ENCODE measurements at regions not wholly inside any gene's neighbourhood (a gene's known extent, or its start where the extent isn't known, plus 50 kb on each side); places are given as distances from the start of the nearest gene placed in this dataset.
A peak's percentile ranks its signal among the peaks of the same experiment; 100 is the strongest.
"Not testable (repeated sequence)": the region's sequence is repeated elsewhere in the genome, so short reads cannot be mapped to it uniquely, and the experiment has no call there.

- H3K9me3 Mint-ChIP-seq, result no peaks in the 10 kb centered on the region
- peak overlapping the region; percentile 62 for H3K4me3 Mint-ChIP-seq
- ATAC-seq (peak in 1 of 2 donors; percentile 39), DNase-seq (ENCODE audit: low spot score) (no peak)
- H3K4me1 Mint-ChIP-seq (ENCODE audit: low read depth in 2 of 2), result peaks cover 0 to 16% of the 10 kb centered on the region in 2 donors
- H3K36me3 Mint-ChIP-seq, result no peaks in the 10 kb centered on the region
- no peak overlapping the region for H3K27ac Mint-ChIP-seq
- H3K27me3 Mint-ChIP-seq, result peaks cover 16 to 20% of the 10 kb centered on the region in 2 donors
Observed at GRCh38 chr13:27353708-27354107, 70.7 kb upstream of the GTF3A start.

GRCh38 chr13:27354379-27354778 is 70.0 kb upstream of the GTF3A start:
- DNase-seq (ENCODE audit: low spot score), result no peak
- Mint-ChIP-seq H3K27me3 (peaks cover 16 to 24% of the 10 kb centered on the region in 2 donors), H3K9me3 (no peaks in the 10 kb centered on the region), H3K4me3 (no peak overlapping the region), H3K27ac (no peak overlapping the region), H3K36me3 (no peaks in the 10 kb centered on the region), H3K4me1 (ENCODE audit: low read depth in 2 of 2) (peaks cover 0 to 16% of the 10 kb centered on the region in 2 donors)
- ATAC-seq, result no peak

- DNase-seq (ENCODE audit: low spot score), result no peak
- Mint-ChIP-seq H3K4me1 (ENCODE audit: low read depth in 2 of 2) (peaks cover 0 to 16% of the 10 kb centered on the region in 2 donors), H3K27me3 (peaks cover 23 to 26% of the 10 kb centered on the region in 2 donors), H3K36me3 (no peaks in the 10 kb centered on the region), H3K4me3 (no peak overlapping the region), H3K27ac (no peak overlapping the region), H3K9me3 (no peaks in the 10 kb centered on the region)
- ATAC-seq, result no peak
Observed at GRCh38 chr13:27355894-27356293, 68.5 kb upstream of the GTF3A start.

- peaks cover 19 to 23% of the 10 kb centered on the region in 2 donors for H3K27me3 Mint-ChIP-seq
- no peak overlapping the region for H3K27ac Mint-ChIP-seq
- no peak overlapping the region for H3K4me3 Mint-ChIP-seq
- no peak for ATAC-seq
- no peaks in the 10 kb centered on the region for H3K36me3 Mint-ChIP-seq
- peaks cover 0 to 4% of the 10 kb centered on the region in 2 donors for H3K4me1 Mint-ChIP-seq (ENCODE audit: low read depth in 2 of 2)
- DNase-seq (ENCODE audit: low spot score), result no peak
- no peaks in the 10 kb centered on the region for H3K9me3 Mint-ChIP-seq
Observed at GRCh38 chr13:27358420-27358819, 66.0 kb upstream of the GTF3A start.

- no peak overlapping the region for H3K27ac Mint-ChIP-seq
- H3K27me3 Mint-ChIP-seq, result peaks cover 17 to 23% of the 10 kb centered on the region in 2 donors
- no peaks in the 10 kb centered on the region for H3K9me3 Mint-ChIP-seq
- H3K4me3 Mint-ChIP-seq, result no peak overlapping the region
- ATAC-seq (peak in 1 of 2 donors; percentile 45), DNase-seq (ENCODE audit: low spot score) (no peak)
- H3K4me1 Mint-ChIP-seq (ENCODE audit: low read depth in 2 of 2), result no peaks in the 10 kb centered on the region
- H3K36me3 Mint-ChIP-seq, result no peaks in the 10 kb centered on the region
Observed at GRCh38 chr13:27359199-27359821, 65.1 kb upstream of the GTF3A start.

GRCh38 chr13:27360562-27360961 is 63.9 kb upstream of the GTF3A start:
- DNase-seq (ENCODE audit: low spot score), result no peak
- no peak for ATAC-seq
- Mint-ChIP-seq H3K27ac (no peak overlapping the region), H3K9me3 (no peaks in the 10 kb centered on the region), H3K4me3 (no peak overlapping the region), H3K27me3 (peaks cover 17 to 23% of the 10 kb centered on the region in 2 donors), H3K36me3 (no peaks in the 10 kb centered on the region), H3K4me1 (ENCODE audit: low read depth in 2 of 2) (no peaks in the 10 kb centered on the region)

GRCh38 chr13:27362064-27362751 is 62.2 kb upstream of the GTF3A start:
- Mint-ChIP-seq H3K4me1 (ENCODE audit: low read depth in 2 of 2) (no peaks in the 10 kb centered on the region), H3K27me3 (peaks cover 11 to 14% of the 10 kb centered on the region in 2 donors), H3K9me3 (no peaks in the 10 kb centered on the region), H3K27ac (no peak overlapping the region), H3K36me3 (no peaks in the 10 kb centered on the region), H3K4me3 (peak overlapping the region; percentile 22)
- ATAC-seq (peak; percentile 94), DNase-seq (ENCODE audit: low spot score) (peak; percentile 79)

- H3K27ac Mint-ChIP-seq; DNase-seq (ENCODE audit: low spot score); H3K36me3 Mint-ChIP-seq; H3K4me3 Mint-ChIP-seq; H3K4me1 Mint-ChIP-seq (ENCODE audit: low read depth in 2 of 2); ATAC-seq; H3K9me3 Mint-ChIP-seq; H3K27me3 Mint-ChIP-seq: not testable (repeated sequence)
Observed at GRCh38 chr13:27363637-27364036, 60.8 kb upstream of the GTF3A start.

- H3K9me3 Mint-ChIP-seq, result no peaks in the 10 kb centered on the region
- H3K4me3 Mint-ChIP-seq, result no peak overlapping the region
- no peaks in the 10 kb centered on the region for H3K36me3 Mint-ChIP-seq
- H3K27me3 Mint-ChIP-seq, result peaks cover 1 to 5% of the 10 kb centered on the region in 2 donors
- no peak for DNase-seq (ENCODE audit: low spot score)
- H3K4me1 Mint-ChIP-seq (ENCODE audit: low read depth in 2 of 2), result peaks cover 4 to 12% of the 10 kb centered on the region in 2 donors
- ATAC-seq, result no peak
- H3K27ac Mint-ChIP-seq, result no peak overlapping the region
Observed at GRCh38 chr13:27367570-27367969, 56.8 kb upstream of the GTF3A start.

- Mint-ChIP-seq H3K27me3 (peaks cover 14 to 17% of the 10 kb centered on the region in 2 donors), H3K9me3 (no peaks in the 10 kb centered on the region), H3K27ac (no peak overlapping the region), H3K4me3 (peak overlapping the region; percentile 1), H3K36me3 (no peaks in the 10 kb centered on the region), H3K4me1 (ENCODE audit: low read depth in 2 of 2) (peaks cover 8 to 12% of the 10 kb centered on the region in 2 donors)
- ATAC-seq (peak in 1 of 2 donors; percentile 49), DNase-seq (ENCODE audit: low spot score) (no peak)
Observed at GRCh38 chr13:27370305-27370872, 54.0 kb upstream of the GTF3A start.

- H3K9me3 Mint-ChIP-seq, result no peaks in the 10 kb centered on the region
- ATAC-seq (no peak), DNase-seq (ENCODE audit: low spot score) (no peak)
- H3K4me3 Mint-ChIP-seq, result no peak overlapping the region
- H3K27me3 Mint-ChIP-seq, result peaks cover 14 to 21% of the 10 kb centered on the region in 2 donors
- H3K27ac Mint-ChIP-seq, result no peak overlapping the region
- H3K4me1 Mint-ChIP-seq (ENCODE audit: low read depth in 2 of 2), result peaks cover 12% of the 10 kb centered on the region in 2 donors
- H3K36me3 Mint-ChIP-seq, result no peaks in the 10 kb centered on the region
Observed at GRCh38 chr13:27371932-27372331, 52.5 kb upstream of the GTF3A start.

- H3K9me3 Mint-ChIP-seq, result no peaks in the 10 kb centered on the region
- ATAC-seq (no peak), DNase-seq (ENCODE audit: low spot score) (no peak)
- peaks cover 12% of the 10 kb centered on the region in 2 donors for H3K4me1 Mint-ChIP-seq (ENCODE audit: low read depth in 2 of 2)
- no peak overlapping the region for H3K27ac Mint-ChIP-seq
- peaks cover 14 to 21% of the 10 kb centered on the region in 2 donors for H3K27me3 Mint-ChIP-seq
- H3K4me3 Mint-ChIP-seq, result no peak overlapping the region
- H3K36me3 Mint-ChIP-seq, result no peaks in the 10 kb centered on the region
Observed at GRCh38 chr13:27372896-27373295, 51.5 kb upstream of the GTF3A start.

GRCh38 chr13:27374126-27374613 is 50.2 kb upstream of the GTF3A start:
- H3K4me3 Mint-ChIP-seq, result no peak overlapping the region
- ATAC-seq (no peak), DNase-seq (ENCODE audit: low spot score) (no peak)
- no peak overlapping the region for H3K27ac Mint-ChIP-seq
- H3K4me1 Mint-ChIP-seq (ENCODE audit: low read depth in 2 of 2), result peaks cover 12% of the 10 kb centered on the region in 2 donors
- H3K9me3 Mint-ChIP-seq, result no peaks in the 10 kb centered on the region
- H3K27me3 Mint-ChIP-seq, result peaks cover 14 to 21% of the 10 kb centered on the region in 2 donors
- no peaks in the 10 kb centered on the region for H3K36me3 Mint-ChIP-seq

Measured in natural killer cell treated with Interleukin-12 subunit alpha and Interleukin-12 subunit beta and Interleukin-15 and Interleukin-18, amount 100 ng/mL, for 72 hours (primary cell).